ENCODE measurements at regions not wholly inside any gene's neighbourhood (a gene's known extent, or its start where the extent isn't known, plus 50 kb on each side); places are given as distances from the start of the nearest gene placed in this dataset.

DNA sequence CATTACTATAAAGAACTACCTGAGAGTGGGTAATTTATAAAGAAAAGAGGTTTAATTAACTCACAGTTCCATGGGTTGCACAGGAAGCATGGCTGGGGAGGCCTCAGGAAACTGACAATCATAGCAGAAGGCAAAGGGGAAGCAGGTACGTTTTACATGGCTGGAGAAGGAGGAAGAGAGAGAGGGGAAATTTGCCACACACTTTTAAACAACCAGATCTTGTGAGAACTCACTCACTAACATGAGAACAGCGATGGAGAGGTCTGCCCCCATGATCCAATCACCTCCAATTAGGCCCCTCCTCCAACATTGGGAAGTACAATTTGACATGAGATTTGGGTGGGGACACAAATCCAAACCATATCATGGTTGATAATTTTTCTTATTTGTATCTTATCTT lies 51.8 kb upstream of the PPP1R9A start:
- no peak for ATAC-seq
- Histone ChIP-seq H3K36me3 (ENCODE audit: control insufficient read depth in 2 of 3, insufficient read depth in 3 of 3, low read length in 3 of 3) (no peaks in the 10 kb centered on the region), H3K27ac (ENCODE audit: low read depth, low read length) (no peak overlapping the region), H3K27me3 (ENCODE audit: control insufficient read depth in 2 of 2, insufficient read depth in 2 of 2, low read length in 2 of 2) (no peaks in the 10 kb centered on the region), H3K4me3 (ENCODE audit: low read length) (no peak overlapping the region), H3K4me1 (ENCODE audit: control insufficient read depth in 2 of 2, insufficient read depth in 2 of 2, low read length in 2 of 2) (no peaks in the 10 kb centered on the region), H3K9me3 (ENCODE audit: control insufficient read depth in 2 of 3, low read length in 3 of 3) (no peaks in the 10 kb centered on the region)
- POLR2A ChIA-PET = no interaction called here
- Mint-ChIP-seq H3K27ac (peak overlapping the region in 1 of 9 donors; percentile 22), H3K4me1 (no peaks in the 10 kb centered on the region), H3K4me3 (no peak overlapping the region), H3K9me3 (peaks cover 0 to 22% (median 6%) of the 10 kb centered on the region in 11 donors), H3K36me3 (peaks cover 0 to 4% (median 0%) of the 10 kb centered on the region in 5 donors), H3K27me3 (no peaks in the 10 kb centered on the region)
- intact Hi-C loops (cut with micrococcal nuclease) = no loop called here
- no peak for DNase-seq
- CTCF ChIA-PET = no interaction called here

DNA sequence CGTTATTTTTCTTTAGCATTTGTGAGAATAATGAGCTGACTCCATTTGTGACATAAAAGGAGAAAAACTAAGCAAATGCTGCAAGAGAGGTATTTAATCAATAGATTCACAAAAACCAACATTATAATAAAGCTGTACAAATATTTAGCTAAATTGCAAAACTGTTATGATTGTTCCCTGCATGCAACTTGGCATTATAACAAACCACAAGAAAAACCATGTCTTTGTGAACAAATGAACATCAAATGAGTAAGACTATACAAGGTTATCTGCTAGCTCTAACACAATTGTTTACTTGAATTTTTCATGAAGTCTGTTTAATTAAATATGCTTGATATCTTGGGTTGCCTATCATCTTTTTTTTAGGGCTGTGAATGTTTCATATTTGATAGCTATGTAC lies 50.8 kb upstream of the PPP1R9A start:
- no peaks in the 10 kb centered on the region for H3K27me3 Mint-ChIP-seq
- intact Hi-C loops (cut with micrococcal nuclease) = no loop called here
- H3K9me3 ChIP-seq (ENCODE audit: control insufficient read depth in 2 of 3, low read length in 3 of 3) = no peaks in the 10 kb centered on the region
- ChIA-PET POLR2A (no interaction called here), CTCF (interaction anchor here (0.6 kb wide), 1 partner anchor 331 kb away, joined by 3 read pairs; no protein-coding TSS in a partner anchor)
- H3K4me3 ChIP-seq (ENCODE audit: low read length) = no peak overlapping the region
- ATAC-seq (no peak), DNase-seq (no peak)
- no peaks in the 10 kb centered on the region for H3K4me1 ChIP-seq (ENCODE audit: control insufficient read depth in 2 of 2, insufficient read depth in 2 of 2, low read length in 2 of 2)
- no peak overlapping the region for H3K27ac Mint-ChIP-seq
- no peaks in the 10 kb centered on the region for H3K4me1 Mint-ChIP-seq
- no peak overlapping the region for H3K27ac ChIP-seq (ENCODE audit: low read depth, low read length)
- no peaks in the 10 kb centered on the region for H3K36me3 ChIP-seq (ENCODE audit: control insufficient read depth in 2 of 3, insufficient read depth in 3 of 3, low read length in 3 of 3)
- H3K36me3 Mint-ChIP-seq = peaks cover 0 to 4% (median 0%) of the 10 kb centered on the region in 5 donors
- no peak overlapping the region for H3K4me3 Mint-ChIP-seq
- H3K9me3 Mint-ChIP-seq = peaks cover 0 to 24% (median 6%) of the 10 kb centered on the region in 11 donors
- no peaks in the 10 kb centered on the region for H3K27me3 ChIP-seq (ENCODE audit: control insufficient read depth in 2 of 2, insufficient read depth in 2 of 2, low read length in 2 of 2)
